ENCODE measurements at regions not wholly inside any gene's neighbourhood (a gene's known extent, or its start where the extent isn't known, plus 50 kb on each side); places are given as distances from the start of the nearest gene placed in this dataset.
"Not testable (repeated sequence)": the region's sequence is repeated elsewhere in the genome, so short reads cannot be mapped to it uniquely, and the experiment has no call there.

DNA sequence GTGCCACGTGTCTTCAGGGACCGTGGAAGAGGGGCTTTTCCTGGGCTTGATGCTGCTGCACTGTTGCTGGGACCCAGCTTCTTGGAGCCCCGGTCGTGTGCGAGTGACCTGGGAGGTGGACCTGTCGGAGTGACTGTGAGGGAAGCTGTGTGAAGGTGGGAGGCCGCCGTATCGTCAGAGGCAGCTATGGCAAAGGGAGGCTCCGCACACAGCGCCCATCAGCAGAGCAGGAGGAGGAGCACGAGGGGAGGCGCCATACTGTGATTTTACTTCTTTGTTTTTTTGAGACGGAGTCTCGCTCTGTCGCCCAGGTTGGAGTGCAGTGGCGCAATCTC lies 171.0 kb downstream of the LAT start:
- not testable (repeated sequence) for DNase-seq

DNA sequence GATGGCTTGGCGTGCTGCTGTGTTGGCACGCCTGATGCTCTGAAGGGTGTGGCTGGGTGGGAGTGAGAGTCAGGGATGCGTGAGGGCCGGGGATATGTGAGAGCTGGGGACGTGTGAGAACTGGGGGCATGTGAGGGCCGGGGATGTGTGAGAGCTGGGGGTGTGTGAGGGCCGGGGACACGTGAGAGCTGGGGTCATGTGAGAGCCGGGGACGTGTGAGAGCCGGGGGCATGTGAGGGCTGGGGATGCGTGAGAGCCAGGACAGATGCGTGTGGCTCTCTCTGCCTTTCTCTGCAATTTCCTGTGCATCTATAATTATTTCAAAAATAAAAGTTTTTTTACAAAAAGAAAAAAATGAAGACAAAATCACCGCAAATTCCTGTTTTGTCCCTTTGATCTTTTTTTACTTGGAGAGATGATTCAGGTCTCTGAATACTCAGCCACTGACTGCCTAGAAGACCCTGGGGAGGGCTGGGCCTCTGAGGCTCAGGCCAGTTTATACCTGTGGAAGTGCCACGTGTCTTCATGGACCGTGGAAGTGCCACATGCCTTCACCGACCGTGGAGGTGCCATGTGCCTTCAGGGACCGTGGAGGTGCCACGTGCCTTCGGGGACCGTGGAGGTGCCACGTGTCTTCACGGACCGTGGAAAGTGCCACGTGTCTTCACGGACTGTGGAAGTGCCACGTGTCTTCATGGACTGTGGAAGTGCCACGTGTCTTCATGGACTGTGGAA lies 170.4 kb downstream of the LAT start:
- not testable (repeated sequence) for DNase-seq

DNA sequence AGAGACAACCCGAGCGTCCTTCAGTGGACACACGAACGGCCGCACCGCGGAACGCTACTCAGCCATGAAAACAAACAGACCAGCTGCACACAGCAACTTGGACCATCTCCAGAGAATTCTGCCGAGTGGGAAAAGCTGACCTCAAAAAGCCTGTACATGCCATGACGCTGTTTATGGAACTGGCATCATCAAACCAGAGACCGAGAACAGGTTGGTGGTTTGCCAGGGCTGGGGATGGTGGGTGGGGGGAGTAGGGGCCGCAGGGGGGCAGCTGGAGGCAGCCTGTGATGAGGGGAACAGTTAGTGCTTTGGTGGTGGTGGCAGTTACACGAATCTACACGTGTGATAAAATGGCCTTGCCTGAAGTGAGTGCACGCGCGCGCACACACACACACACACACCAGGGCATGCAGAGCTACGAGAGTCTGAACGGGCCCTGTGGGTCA lies 169.8 kb downstream of the LAT start:
- DNase-seq, result no peak

DNA sequence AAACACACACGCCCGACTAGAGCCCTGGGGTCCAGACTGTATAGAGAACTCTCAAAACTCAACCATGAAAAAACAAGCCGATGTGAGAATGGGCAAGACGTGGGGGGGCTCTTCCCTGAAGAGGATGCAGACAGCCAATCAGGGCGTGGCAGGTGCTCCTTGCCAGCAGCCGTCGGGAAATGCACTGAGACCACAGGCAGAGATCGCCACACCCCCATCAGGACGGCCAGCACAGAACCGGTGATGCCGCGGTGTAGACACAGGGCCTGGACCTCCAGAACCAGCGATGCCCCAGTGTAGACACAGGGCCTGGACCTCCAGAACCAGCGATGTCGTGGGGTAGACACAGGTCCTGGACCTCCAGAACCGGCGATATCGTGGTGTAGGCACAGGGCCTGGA lies 169.2 kb downstream of the LAT start:
- no peak for DNase-seq

DNA sequence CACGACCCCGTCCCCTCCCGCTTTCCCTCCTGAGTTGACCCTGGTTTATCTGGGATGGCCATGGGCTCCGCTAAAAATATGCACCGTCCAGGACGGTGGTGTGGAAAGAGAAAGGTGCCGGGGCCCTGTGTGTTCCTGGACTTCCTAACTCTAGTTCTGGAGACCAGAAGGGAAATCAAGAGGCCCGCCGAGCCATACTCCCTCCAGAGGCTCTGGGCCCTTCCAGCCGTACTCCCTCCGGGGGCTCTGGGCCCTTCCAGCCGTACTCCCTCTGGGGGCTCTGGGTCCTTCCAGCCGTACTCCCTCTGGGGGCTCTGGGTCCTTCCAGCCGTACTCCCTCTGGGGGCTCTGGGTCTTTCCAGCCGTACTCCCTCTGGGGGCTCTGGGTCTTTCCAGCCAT lies 168.5 kb downstream of the LAT start:
- DNase-seq, result not testable (repeated sequence)

DNA sequence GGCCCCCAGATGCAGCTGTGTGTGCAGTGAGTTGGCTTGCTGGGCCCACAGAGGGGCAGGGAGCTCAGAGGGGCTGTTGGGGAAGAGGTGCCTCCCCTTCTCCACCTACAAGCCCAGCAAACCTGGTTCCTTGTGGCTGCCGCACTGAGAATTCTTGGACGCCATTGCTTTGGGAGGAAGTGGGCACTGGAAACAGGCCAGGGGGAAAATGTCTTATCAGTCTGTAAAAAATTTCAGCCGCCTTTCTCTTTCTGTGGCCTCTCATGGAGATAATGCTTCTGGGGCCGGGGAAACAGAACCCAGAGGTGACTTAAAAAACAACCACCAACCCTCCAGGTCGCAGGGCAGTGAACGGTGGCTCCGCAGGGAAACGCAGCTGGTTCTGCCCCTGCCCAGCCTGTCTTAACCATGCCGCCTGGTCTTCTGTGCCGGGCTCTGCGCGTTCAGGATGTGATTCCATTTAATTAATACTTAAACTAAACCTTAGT lies 167.7 kb downstream of the LAT start:
- DNase-seq, result not testable (repeated sequence)

DNA sequence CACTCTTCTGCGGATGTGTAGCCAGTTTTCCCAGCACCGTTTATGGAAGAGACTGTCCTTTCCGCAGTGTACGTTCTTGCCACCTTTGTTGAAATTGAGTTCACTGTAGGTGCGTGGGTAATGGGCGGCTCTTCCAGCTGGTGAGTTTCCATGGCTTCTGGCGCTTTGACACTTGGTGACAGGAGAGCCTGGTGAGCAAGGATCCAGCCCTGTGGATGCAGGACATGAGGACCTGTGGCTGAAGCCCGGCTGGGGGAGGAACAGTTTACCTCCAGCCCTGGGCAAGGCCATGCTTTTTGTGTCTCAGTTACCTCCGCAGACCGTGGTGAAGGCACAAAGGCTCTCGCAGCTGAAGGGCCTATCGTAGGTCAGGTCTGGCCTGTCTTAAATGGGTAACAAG lies 166.5 kb downstream of the LAT start:
- DNase-seq, result no peak

DNA sequence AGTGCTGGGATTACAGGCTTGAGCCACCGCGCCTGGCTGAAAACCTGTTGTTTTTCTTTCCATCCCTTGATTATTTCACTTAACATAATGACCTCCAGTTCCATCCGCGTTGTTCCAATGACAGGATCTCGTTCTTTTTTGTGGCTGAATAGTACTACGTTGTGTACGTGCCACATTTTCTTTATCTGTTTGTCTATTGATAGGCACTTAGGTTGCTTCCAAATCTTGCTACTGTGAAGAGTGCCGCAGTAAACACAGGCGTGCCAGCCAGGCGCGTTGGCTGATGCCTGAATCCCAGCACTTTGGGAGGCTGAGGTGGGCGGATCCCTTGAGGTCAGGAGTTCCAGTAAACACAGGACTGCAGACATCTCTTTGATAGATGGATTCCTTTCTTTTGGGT lies 165.1 kb downstream of the LAT start:
- not testable (repeated sequence) for DNase-seq

DNA sequence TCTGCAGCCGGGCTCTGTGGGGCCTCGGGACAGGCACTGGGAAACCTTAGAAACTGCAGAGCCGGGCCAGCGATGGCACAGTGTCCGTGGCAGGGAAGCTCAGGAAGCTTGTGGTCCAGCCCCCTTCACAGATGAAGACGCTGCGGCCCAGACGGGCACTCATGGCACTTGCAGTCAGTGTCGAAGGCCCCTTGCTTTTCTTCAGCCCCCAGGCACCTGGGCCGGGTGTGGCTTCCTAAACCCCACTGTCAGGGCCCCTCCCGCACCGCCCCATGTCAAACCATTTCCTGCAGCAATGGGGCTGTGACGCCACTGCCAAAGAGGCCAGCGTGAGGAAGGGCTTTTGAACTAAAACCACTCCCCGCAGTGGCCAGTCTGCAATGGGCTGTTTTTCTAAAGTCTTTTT lies 164.0 kb downstream of the LAT start:
- DNase-seq, result no peak

DNA sequence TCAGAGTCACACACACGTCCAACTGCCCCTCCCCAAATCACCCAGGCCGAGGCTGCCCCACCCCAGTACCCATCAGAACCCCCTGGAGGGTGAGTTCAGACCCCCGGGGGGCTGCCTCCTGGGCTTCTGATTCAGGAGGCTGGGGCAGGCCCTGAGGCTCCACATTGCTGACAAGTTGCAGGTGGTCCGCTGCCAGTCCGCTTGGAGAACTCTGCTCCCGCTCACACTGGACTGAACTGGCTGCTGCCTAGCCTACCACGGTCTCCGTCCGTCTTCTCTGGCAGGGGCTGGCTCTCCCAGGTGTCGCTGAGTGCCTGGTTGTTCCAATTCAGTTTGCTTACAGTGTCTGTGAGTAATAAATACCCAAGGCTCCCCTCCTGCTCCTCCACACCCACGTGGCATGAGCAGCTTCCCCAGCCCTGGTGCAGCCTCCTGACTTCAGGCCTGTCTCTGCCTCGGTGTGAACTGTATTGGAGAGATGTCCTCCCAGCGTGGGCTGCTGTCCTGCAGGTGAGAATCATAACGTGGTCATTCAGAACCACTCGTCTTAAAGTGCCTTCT lies 163.4 kb downstream of the LAT start:
- DNase-seq, result no peak

DNA sequence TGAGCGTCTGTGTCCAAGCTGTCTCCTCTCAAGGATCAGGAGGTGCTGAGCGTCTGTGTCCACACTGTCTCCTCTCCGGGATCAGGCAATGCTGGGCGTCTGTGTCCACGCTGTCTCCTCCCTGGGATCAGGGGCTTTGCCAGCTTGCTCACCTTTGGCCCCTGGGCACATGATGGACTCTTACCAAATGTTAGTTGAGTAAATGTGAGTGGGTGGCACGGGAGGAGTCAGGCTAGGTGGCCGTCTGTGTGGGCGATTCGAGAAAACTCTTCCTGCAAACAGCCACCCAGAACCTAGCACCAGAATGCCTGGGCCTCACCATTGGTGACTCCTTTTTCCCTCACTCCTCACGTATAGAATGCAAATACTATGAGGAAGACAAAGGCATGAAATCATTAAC lies 162.9 kb downstream of the LAT start:
- not testable (repeated sequence) for DNase-seq

DNA sequence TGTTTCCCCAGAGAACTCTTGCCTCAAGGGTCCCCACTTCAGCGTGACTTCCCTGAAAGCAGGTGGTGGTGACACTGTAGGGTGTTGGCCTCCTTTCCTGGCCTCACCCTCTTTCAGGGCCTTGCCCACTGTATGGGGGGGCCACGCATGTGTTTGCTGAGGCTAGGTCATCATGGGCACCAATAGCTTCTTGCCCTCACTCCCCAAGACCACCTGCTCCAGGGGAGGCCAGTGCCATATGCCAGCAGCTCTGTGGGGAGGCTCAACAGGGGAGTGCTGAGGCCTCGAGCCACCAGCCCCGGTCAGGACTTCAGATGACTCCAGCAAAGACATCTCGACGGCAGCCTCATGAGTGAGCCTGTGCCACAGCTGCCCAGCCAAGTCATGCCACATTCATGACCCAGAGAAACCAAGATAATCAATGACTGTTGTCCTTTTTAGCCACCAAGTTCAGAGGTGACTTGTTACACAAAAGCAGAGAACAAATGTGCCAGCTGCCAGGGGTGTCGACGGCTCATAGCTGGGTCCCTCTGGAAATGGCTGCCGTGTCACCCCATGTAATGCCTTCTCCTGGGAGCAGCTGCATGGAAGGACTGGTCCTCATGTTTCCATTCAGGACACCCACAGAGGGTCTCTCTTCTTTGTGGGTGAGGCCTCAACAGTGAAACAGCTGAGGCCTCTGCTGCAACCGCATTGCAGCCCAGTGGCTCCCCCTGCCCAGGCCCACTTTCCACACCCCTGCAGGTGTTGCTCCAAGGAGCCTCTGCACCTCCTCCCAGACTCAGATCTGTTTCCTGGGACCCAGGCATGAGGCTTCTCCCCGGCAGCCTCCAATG lies 162.2 kb downstream of the LAT start:
- not testable (repeated sequence) for DNase-seq

DNA sequence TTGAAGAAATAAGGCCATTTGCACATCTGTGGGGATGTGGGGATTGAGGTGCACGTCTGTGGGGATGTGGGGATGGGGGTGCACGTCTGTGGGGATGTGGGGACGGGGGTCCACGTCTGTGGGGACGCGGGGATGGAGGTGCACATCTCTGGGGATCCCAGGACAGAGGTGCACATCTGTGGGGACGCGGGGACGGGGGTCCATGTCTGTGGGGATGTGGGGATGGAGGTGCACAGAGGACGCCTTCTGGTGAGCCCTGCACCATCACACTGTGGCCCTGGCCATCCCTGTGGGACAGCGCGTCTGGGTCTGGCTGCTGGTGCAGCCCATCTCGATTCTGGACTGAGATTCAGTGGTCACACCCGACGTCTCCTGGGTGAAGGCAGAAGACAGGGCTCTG lies 161.4 kb downstream of the LAT start:
- DNase-seq, result no peak

DNA sequence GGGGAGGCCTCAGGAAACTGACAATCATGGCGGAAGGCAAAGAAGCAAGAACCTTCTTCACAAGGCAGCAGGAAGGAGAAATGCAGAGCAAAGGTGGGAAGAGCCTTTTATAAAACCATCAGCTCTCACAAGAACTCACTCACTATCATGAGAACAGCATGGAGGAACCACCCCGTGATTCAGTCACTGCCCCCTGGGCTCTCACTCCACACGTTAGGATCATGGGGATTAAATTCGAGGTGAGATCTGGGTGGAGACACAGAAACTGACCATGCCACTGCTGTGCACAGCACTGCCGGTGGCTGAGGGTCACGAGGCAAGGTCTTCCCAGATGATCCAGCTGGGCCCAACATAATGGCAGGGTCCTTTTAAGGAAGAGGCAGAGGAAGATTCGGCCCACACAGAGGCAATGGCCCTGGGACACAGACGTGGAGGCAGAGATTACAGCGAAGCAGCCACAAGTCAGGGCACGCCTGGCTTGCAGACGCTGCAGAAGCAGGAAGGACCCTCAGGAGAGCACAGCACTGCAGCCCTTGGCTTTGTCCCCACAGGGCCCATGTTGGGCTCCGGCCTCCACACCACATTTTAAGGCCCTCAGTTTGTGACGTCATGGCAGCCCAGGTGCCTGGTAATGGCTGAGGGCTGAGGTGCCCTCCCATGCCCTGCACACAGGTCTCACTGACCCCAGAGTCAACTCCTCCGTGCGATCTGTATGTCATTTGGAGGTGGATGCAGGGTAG lies 160.8 kb downstream of the LAT start:
- DNase-seq, result not testable (repeated sequence)

DNA sequence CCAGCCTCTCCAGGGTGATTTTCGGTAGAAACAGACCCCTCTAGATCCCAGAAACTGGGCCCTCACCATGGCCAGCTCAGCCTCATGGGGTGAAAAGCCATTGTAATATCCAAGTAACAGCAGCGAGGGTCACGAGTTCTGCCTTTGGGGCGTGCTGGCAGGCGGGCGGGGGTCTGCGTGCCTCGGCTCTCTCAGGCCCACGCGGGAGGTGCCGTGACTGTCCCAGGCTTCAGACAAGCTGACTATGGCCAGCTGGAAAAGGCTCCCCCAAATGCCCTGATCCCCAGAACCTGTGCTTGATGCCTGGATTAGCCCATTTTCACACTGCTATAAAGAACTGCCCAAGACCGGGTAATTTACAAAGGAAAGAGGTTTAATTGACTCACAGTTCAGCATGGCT lies 160.2 kb downstream of the LAT start:
- not testable (repeated sequence) for DNase-seq

DNA sequence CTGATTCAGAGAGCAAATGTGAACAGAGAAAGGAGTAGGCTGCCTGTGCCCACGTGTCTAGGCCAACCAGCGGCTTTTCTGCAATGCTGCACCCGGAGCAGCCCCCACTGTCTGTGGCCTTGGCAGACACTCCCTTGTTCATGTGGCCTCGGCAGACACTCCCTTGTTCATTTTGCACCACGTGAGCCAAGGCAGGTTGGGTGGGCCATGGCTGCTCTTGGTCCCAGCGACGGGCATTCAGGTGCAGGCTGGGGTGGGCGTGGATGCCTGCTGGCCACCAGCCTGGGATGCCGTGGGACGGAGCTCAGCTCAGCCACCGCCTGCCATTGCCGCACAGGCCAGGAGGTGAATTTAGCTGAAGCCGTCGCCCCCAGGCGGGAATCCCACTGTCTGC lies 159.8 kb downstream of the LAT start:
- DNase-seq, result not testable (repeated sequence)

DNA sequence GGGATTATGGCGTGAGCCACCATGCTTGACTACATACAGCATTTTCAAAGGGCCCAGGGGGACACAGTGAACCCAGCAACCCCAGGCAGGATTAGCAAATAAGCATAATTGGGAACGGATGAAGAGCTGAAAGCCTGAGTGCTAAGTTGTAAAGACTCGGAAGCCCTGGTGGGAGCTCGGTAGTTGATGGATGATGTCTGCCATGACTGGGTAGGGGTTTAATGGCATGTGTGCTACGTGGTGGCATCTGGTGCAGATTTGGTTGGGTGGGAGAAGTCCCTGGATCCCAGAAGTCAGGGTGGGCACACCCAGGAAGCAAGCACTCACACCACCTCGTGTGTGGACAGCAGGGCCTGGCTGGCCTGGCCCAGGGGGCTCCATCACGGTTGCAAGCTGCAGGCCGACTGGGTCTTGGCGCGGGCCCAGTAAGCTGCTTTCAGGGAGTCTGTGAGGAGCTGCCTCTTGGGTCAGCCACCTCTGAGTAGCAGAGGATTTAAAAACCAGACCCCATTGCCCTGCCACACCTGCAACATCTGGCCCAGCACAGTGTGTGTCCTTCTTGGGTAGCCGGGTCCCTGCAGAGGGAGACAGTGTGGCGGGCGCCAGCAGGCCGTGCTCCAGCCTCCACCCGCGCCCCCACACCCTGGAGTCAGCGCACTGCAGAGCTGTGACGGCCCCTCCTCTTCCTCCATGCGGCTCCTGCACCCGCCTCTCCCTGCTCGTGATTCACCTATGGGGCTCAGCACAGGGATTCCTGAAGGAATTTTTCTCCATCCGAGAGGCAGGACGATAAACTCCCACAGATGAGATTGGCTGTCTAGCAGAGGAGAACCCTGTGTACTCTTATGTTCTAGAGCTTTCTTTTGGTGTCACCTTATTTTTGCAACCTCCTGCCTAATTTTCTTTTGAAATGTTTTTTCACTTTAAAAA lies 159.2 kb downstream of the LAT start:
- not testable (repeated sequence) for DNase-seq

DNA sequence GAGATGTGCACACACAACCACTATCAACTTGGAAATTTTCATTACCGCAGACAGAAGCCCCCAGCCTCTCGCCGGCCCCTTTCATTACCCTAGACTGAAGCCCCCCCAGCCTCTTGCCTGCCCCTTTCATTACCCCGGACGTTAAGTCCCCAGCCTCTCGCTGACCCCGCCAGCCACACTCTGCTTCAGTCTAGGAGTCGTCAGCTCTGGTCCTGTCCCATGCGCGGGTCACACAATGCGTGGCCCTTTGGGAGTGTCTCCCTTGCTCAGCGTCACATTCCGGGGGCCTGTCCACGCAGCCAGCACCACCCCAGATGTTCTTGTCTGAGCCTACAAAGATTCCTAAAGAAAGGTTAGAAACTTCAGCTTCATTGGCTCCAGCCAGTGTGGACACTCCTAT lies 157.7 kb downstream of the LAT start:
- not testable (repeated sequence) for DNase-seq

DNA sequence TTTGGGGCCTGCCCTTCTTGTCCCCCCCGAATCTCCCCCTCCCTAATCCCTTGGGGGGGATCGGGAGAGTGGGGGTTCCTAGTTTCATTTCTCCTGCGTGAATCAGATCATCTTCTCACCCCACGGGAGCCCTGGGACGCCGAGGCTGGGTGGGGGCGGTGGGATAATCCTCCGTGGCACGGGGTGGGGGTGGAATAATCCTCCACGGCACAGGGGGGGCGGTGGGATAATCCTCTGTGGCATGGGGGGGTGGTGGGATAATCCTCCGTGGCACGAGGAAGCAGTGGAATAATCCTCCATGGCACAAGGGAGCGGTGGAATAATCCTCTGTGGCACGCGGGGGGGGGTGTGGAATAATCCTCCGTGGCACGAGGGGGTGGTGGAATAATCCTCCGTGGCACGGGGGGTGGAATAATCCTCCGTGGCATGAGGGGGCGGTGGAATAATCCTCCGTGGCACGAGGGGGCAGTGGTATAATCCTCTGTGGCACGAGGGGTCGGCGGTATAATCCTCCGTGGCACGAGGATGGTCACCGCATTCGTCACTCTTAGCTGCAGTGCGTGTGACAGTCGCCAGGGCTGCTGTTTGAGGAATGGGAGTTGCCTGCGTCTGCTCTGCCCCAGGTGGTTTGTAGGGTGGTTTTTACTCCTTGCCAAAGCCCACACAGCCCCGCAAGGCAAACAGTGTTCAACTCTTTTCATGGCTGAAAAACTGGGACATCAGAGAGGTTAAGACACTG lies 156.9 kb downstream of the LAT start:
- no peak for DNase-seq

DNA sequence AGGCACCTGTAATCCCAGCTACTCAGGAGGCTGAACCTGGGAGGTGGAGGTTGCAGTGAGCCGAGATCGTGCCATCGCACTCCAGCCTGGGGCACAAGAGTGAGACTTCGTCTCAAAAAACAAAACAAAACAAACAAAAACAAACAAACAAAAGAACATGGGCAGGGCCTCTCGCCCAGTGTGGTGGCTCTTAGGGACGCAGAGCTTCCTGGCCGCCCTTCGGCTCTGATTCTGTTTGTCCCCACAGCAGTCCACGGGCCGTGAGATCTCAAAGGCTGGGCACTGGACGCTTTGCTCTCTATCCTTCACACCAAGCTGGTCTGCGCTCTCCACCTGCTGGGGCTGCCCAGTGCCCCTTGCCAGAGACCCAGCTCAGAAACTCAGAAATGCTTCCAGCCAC lies 156.3 kb downstream of the LAT start:
- DNase-seq, result not testable (repeated sequence)

Measured in NCI-H526 (cell line).